ENCODE measurements at regions not wholly inside any gene's neighbourhood (a gene's known extent, or its start where the extent isn't known, plus 50 kb on each side); places are given as distances from the start of the nearest gene placed in this dataset.

- peak; percentile 63 for DNase-seq
These were observed 387.0 kb upstream of the DMAC1 start for GRCh38 chr9:8186560-8186959.

- no peak for DNase-seq
These were observed 384.0 kb upstream of the DMAC1 start for GRCh38 chr9:8183618-8184017.

- DNase-seq: no peak
These were observed 379.9 kb upstream of the DMAC1 start for GRCh38 chr9:8179381-8180053.

DNA sequence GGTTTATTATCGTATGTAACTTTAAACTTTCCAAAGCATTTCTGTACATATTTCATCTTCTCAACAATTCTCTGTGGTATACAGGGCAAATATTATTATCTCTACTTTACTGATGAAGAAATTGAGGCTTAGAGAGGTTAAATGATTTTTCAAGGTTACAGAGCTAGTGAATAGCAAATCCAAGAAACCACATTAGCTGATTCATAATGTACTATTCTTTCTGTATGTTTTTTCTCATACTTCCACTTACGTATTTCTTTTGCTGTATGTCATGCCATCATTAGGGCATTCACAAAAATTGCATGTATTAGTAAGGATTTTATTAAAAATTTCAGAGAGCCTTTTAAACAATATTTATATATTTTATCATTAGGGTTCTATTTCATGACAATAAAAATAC lies 372.4 kb upstream of the DMAC1 start:
- DNase-seq: no peak

DNA sequence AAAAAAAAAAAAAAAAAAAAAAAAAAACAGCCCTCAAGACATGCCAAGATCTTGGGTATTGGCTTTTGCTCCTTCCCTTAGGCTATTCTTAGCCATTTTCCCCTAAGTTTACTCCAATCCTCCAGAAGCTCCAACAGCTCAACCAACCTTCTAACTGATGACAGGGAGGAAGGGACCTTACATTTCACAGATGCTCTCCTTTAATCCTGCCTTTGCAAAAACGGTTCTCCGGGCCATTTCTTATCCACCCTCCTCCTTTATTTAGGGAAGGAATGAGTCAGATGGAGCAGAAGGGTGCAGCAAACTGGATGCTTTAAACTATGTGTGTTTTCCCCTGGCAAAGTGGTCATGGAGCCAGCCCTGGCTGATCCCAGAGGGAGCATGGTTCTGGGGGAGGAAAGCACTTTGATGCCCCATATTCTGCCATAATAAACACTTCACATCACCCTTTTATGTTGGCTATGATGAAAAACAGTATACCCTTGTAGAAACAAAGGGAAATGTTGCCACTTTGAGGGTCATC lies 369.4 kb upstream of the DMAC1 start:
- DNase-seq: no peak

DNA sequence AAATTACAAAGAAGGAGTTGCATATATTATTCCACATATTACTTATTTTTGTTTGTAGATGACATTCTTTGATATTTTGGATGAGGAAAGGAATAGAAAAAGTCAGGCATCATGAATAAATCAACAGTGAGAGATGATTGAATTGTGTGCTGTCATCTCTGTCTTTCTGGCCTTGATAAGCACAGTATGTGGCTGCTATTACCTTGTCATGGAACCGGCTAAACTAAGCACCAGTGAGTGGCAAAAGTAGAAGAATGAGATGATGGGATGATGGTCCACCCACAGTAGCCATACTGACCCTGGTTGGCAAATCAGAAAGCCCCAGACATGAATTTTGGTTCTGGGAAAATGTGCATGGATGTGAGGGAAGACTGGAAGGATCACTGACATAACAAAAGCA lies 361.2 kb upstream of the DMAC1 start:
- DNase-seq: no peak

GRCh38 chr9:8158574-8158973 lies 359.0 kb upstream of the DMAC1 start:
- DNase-seq: no peak

GRCh38 chr9:8157683-8158324 lies 358.2 kb upstream of the DMAC1 start:
- no peak for DNase-seq

- DNase-seq: peak; percentile 59
These were observed 356.8 kb upstream of the DMAC1 start for GRCh38 chr9:8156346-8156745.

DNA sequence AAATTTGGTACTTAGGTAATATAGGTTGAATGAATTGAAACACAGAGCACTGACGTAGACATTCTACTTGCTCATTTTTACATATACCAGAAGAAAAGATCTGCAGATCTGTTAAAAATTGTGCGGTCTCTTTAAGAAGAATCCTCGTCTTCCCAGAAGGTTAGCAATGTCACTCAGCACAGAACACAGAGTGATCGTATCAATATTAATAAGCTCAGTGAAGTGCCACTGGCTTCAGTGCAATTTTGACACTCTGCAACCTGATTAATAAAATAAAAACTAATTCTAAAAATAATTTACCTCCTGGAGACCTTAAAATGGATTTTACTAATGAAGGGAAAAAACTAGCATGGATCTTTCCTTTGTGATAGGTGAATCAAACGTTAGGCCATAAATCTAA lies 356.1 kb upstream of the DMAC1 start:
- no peak for DNase-seq

GRCh38 chr9:8143677-8144076 lies 344.1 kb upstream of the DMAC1 start:
- DNase-seq: no peak

GRCh38 chr9:8140557-8140956 lies 341.0 kb upstream of the DMAC1 start:
- DNase-seq: no peak

DNA sequence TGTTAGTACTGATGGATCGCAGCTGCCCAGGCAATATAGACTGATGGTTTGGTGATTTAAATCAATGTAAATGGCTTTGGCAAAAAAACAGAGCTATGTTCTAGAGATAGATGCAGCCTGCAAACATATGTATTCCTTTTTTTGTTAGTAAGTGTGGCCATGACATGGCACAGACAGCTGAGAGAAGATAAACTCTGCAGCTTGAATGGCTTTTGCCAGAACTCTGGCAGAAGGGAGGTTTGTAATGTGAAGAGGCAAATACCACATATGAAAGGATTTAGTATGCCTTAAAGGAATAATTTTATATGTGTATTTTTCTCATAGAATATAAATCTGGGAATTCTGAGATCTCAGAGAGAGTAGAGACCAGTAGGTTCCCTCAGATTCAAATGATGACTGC lies 340.2 kb upstream of the DMAC1 start:
- DNase-seq: no peak

GRCh38 chr9:8136477-8136876 lies 336.9 kb upstream of the DMAC1 start:
- DNase-seq: no peak

GRCh38 chr9:8134635-8135034 lies 335.1 kb upstream of the DMAC1 start:
- DNase-seq: no peak

DNA sequence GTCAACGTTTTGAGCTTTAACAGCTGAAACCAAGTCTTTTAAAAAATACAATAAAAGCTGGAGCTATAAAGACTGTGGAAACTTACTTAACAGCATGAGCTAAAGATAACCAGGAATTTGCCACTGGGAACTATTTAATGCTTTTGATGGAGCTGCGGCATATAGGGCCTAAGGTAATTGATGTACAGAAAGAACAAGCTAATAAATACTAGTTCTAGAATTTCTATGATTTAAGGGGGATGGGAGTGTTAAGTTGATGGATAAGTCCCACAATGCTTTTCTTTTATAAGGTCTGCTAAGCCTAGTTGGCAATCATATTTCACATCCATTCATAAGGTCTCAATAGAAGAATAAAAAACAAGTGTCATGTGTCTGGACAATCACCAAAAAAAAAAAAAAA lies 334.0 kb upstream of the DMAC1 start:
- DNase-seq: no peak

- peak; percentile 59 for DNase-seq
These were observed 316.0 kb upstream of the DMAC1 start for GRCh38 chr9:8115570-8115969.

DNA sequence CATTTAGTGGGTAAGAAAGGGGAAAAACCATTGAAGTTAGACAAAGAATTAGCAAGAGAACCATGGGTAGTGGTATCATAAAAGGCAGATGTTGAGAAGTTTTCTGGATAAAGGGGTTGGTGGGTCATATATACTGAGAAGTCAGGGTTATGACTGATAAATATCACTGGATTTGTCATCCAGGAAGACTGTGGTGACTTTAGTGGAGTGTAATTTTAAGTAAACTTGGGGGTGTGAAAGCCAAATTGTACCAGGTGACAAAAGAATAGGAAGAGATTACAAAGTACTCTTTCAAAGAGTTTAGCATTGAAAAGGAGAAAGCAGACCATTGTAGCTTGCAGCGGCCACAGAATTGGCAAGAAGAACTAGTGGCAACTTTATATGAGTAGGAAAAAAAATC lies 315.2 kb upstream of the DMAC1 start:
- no peak for DNase-seq

DNA sequence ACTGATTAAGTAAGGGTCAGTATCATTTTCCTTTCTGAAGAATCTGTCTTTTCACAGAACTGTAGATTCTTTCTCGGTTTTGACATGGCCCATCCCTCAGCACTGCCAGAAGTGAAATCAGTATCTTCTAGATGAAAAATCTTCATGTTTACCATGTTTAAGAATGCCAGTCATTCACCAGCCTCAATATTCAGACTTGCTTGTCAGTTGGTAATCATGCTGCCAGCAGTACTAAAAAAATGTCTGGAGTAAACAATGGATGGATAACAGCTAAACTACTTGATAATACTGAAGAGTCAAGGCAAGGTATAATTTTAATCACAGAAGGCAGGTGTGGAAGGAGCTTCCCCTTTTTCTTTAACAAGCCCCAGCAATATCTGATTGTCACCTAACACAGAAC lies 306.8 kb upstream of the DMAC1 start:
- no peak for DNase-seq

- DNase-seq: no peak
These were observed 302.0 kb upstream of the DMAC1 start for GRCh38 chr9:8101607-8102006.

- no peak for DNase-seq
These were observed 296.5 kb upstream of the DMAC1 start for GRCh38 chr9:8096091-8096490.

DNA sequence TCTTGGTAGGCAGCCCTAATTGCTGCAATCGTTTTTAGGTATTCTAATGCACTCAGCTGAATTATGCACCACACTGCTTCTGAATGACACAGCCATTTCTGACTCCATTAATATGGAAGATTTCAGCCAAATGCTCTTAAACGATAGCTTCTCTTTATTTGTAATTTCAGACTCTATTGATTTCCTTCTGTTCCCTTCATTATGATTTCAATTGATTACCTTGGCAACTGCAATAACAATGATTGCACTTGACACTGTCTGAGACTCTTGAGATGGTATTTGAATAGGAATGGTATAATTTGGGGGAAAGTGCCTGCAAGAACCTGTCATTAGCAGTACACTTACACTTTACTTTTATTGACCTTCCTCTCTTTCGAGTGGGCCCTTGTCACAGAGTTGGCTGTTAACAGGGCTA lies 296.1 kb upstream of the DMAC1 start:
- DNase-seq: no peak

DNA sequence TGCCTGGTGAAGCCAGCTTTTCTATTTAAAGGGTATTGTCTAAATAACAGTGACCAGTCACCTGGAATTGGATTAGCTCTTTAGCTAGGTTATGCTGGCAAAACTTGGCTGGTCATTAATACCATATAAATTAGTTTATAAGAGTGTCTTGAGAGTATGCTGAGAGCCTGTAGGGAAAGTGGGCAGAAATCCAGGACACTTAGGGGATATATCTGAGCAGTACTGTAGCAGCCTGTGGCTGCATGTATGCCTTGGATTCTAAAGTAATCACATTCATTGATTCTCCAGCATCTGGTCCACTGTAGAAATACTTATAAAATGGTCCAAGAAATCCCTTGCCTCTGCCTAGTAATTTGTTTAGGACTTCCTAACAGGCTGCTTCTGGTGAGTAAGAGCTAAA lies 288.9 kb upstream of the DMAC1 start:
- no peak for DNase-seq

DNA sequence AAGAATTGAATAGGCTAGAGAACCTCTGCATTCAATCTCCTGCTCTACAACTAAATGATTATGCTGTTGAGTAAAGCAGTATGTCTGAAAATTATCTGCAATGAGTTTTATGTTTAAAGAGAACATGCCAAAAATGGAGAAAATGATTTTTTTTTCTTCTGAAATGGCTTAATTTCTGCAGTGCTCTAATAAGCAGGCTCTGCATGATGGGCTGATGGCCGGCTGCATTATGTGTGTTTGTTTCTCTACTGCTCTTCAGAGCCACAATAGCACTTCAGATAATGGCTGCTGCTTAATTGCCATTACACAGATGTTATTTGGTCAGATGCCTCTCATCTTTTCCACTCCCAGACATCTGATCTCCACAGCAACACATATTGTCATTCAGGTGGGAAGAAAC lies 286.4 kb upstream of the DMAC1 start:
- DNase-seq: no peak

DNA sequence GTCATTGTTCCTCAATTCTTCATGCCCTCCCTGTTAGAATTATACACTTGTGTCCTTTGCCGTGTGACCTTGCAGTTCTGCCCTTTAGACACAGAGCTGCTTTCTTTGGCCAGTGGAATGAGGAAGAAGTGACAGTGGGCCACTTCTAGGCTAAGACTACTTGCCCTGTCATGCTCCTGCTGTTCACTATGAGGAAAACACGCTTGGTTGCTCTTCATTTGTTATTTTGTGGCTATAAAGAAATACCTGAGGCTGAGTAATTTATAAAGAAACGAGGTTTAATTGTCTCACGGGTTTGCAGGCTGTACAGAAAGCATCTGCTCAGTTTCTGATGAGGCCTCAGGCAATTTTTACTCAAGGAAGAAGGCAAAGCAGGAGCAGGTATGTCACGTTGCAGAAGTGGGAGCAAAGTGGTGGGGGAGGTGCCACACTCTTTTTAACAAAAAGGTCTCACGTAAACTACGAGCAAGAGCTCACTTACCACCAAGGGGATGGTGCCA lies 279.1 kb upstream of the DMAC1 start:
- peak; percentile 47 for DNase-seq
